Skeletal muscle cell (primary cell): ENCODE measurements at regions not wholly inside any gene's neighbourhood (a gene's known extent, or its start where the extent isn't known, plus 50 kb on each side); places are given as distances from the start of the nearest gene placed in this dataset.

Experiments used
- DNase-seq: peaks from one replicate; pipeline ENCODE4 v3.0.0-alpha.2; 2010; ENCODE audit warnings: low read depth
- H3K4me3 ChIP-seq: 2 replicates; pipeline ENCODE4 v1.5.1; 2011; ENCODE audit warnings: low read depth, mild to moderate bottlenecking, control low read depth, low read length, moderate library complexity

GRCh38 chr16:49049644-49050043, 232.0 kb downstream of the CBLN1 start:
- H3K4me3 ChIP-seq = no peak overlapping the region
- no peak for DNase-seq

GRCh38 chr16:49049191-49049590, 232.4 kb downstream of the CBLN1 start:
- no peak for DNase-seq
- no peak overlapping the region for H3K4me3 ChIP-seq

- DNase-seq = no peak
- no peak overlapping the region for H3K4me3 ChIP-seq
Observed at GRCh38 chr16:49048557-49048956, 233.1 kb downstream of the CBLN1 start.

- H3K4me3 ChIP-seq = no peak overlapping the region
- DNase-seq = no peak
Observed at GRCh38 chr16:49036126-49036525, 245.5 kb downstream of the CBLN1 start.

GRCh38 chr16:49027420-49027819, 254.2 kb downstream of the CBLN1 start:
- no peak for DNase-seq
- no peak overlapping the region for H3K4me3 ChIP-seq

- no peak overlapping the region for H3K4me3 ChIP-seq
- DNase-seq = no peak
Observed at GRCh38 chr16:49026566-49027181, 255.0 kb downstream of the CBLN1 start.

- no peak overlapping the region for H3K4me3 ChIP-seq
- no peak for DNase-seq
Observed at GRCh38 chr16:49024896-49025295, 256.7 kb downstream of the CBLN1 start.

GRCh38 chr16:49024016-49024415, 257.6 kb downstream of the CBLN1 start:
- no peak overlapping the region for H3K4me3 ChIP-seq
- no peak for DNase-seq

GRCh38 chr16:49023050-49023449, 258.6 kb downstream of the CBLN1 start:
- DNase-seq = no peak

GRCh38 chr16:49022351-49022963, 259.2 kb downstream of the CBLN1 start:
- no peak overlapping the region for H3K4me3 ChIP-seq
- DNase-seq = no peak

More at GRCh38 chr16:49023050-49023449, 258.6 kb downstream of the CBLN1 start:
- no peak overlapping the region for H3K4me3 ChIP-seq

- H3K4me3 ChIP-seq = no peak overlapping the region
Observed at GRCh38 chr16:49021136-49021535, 260.5 kb downstream of the CBLN1 start.

GRCh38 chr16:49020436-49020835, 261.2 kb downstream of the CBLN1 start:
- no peak for DNase-seq
- H3K4me3 ChIP-seq = no peak overlapping the region

More at GRCh38 chr16:49021136-49021535, 260.5 kb downstream of the CBLN1 start:
- DNase-seq = peak; percentile 64

- no peak for DNase-seq
Observed at GRCh38 chr16:49019831-49020230, 261.8 kb downstream of the CBLN1 start.

GRCh38 chr16:49019081-49019633, 262.5 kb downstream of the CBLN1 start:
- no peak for DNase-seq
- H3K4me3 ChIP-seq = no peak overlapping the region

More at GRCh38 chr16:49019831-49020230, 261.8 kb downstream of the CBLN1 start:
- H3K4me3 ChIP-seq = no peak overlapping the region

- no peak overlapping the region for H3K4me3 ChIP-seq
- no peak for DNase-seq
Observed at GRCh38 chr16:49018259-49018931, 263.2 kb downstream of the CBLN1 start.

- H3K4me3 ChIP-seq = no peak overlapping the region
- DNase-seq = no peak
Observed at GRCh38 chr16:49017501-49017900, 264.1 kb downstream of the CBLN1 start.

GRCh38 chr16:49016461-49016860, 265.2 kb downstream of the CBLN1 start:
- no peak overlapping the region for H3K4me3 ChIP-seq
- DNase-seq = no peak

GRCh38 chr16:49015225-49015592, 266.4 kb downstream of the CBLN1 start:
- no peak overlapping the region for H3K4me3 ChIP-seq
- no peak for DNase-seq

- no peak overlapping the region for H3K4me3 ChIP-seq
- DNase-seq = no peak
Observed at GRCh38 chr16:49014277-49015224, 267.1 kb downstream of the CBLN1 start.

GRCh38 chr16:49013727-49014080, 267.9 kb downstream of the CBLN1 start:
- H3K4me3 ChIP-seq = no peak overlapping the region
- DNase-seq = no peak
